ENCODE measurements at regions not wholly inside any gene's neighbourhood (a gene's known extent, or its start where the extent isn't known, plus 50 kb on each side); places are given as distances from the start of the nearest gene placed in this dataset.

DNA sequence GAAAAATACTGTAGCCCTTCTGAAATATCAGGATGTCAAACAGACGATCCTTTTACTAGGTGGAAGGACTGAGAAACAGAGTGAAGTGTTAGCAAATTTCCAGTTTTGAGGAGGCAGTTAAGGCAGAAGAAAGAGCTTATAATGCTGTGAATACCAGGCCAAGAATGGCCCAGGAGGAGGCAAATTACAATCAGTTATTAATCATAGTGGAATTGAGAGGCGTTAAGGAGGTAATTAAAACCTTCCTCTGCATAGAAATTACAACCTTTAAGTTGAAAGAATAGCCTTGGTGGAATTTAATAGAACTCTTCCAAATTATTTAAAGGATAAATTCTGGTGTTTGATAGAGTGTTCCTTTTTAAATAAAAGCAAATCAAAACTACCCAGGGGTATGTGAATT, 590.9 kb upstream of the SEL1L start:
- TF ChIP-seq POLR2AphosphoS5 (IDR thresholded peaks at IDR 0.05) (no peak), EP300 (conservative IDR thresholded peaks at IDR 0.05; ENCODE audit: poor library complexity, severe bottlenecking) (no peak), RAD21 (conservative IDR thresholded peaks at IDR 0.05) (no peak), SMC3 (conservative IDR thresholded peaks at IDR 0.05; ENCODE audit: poor library complexity) (no peak), TAF1 (IDR thresholded peaks at IDR 0.05; ENCODE audit: low read depth) (no peak), MXI1 (conservative IDR thresholded peaks at IDR 0.05; ENCODE audit: poor library complexity, severe bottlenecking) (no peak), EZH2 (IDR thresholded peaks at IDR 0.05; ENCODE audit: borderline replicate concordance, insufficient read depth, low read length, poor library complexity, severe bottlenecking) (no peak)
- TF ChIP-seq, protein P1, sequence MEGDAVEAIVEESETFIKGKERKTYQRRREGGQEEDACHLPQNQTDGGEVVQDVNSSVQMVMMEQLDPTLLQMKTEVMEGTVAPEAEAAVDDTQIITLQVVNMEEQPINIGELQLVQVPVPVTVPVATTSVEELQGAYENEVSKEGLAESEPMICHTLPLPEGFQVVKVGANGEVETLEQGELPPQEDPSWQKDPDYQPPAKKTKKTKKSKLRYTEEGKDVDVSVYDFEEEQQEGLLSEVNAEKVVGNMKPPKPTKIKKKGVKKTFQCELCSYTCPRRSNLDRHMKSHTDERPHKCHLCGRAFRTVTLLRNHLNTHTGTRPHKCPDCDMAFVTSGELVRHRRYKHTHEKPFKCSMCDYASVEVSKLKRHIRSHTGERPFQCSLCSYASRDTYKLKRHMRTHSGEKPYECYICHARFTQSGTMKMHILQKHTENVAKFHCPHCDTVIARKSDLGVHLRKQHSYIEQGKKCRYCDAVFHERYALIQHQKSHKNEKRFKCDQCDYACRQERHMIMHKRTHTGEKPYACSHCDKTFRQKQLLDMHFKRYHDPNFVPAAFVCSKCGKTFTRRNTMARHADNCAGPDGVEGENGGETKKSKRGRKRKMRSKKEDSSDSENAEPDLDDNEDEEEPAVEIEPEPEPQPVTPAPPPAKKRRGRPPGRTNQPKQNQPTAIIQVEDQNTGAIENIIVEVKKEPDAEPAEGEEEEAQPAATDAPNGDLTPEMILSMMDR (IDR thresholded peaks at IDR 0.05; ENCODE audit: poor library complexity, severe bottlenecking): no peak
- TF ChIP-seq, protein P2, sequence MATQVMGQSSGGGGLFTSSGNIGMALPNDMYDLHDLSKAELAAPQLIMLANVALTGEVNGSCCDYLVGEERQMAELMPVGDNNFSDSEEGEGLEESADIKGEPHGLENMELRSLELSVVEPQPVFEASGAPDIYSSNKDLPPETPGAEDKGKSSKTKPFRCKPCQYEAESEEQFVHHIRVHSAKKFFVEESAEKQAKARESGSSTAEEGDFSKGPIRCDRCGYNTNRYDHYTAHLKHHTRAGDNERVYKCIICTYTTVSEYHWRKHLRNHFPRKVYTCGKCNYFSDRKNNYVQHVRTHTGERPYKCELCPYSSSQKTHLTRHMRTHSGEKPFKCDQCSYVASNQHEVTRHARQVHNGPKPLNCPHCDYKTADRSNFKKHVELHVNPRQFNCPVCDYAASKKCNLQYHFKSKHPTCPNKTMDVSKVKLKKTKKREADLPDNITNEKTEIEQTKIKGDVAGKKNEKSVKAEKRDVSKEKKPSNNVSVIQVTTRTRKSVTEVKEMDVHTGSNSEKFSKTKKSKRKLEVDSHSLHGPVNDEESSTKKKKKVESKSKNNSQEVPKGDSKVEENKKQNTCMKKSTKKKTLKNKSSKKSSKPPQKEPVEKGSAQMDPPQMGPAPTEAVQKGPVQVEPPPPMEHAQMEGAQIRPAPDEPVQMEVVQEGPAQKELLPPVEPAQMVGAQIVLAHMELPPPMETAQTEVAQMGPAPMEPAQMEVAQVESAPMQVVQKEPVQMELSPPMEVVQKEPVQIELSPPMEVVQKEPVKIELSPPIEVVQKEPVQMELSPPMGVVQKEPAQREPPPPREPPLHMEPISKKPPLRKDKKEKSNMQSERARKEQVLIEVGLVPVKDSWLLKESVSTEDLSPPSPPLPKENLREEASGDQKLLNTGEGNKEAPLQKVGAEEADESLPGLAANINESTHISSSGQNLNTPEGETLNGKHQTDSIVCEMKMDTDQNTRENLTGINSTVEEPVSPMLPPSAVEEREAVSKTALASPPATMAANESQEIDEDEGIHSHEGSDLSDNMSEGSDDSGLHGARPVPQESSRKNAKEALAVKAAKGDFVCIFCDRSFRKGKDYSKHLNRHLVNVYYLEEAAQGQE (IDR thresholded peaks at IDR 0.05; ENCODE audit: borderline replicate concordance): no peak

DNA sequence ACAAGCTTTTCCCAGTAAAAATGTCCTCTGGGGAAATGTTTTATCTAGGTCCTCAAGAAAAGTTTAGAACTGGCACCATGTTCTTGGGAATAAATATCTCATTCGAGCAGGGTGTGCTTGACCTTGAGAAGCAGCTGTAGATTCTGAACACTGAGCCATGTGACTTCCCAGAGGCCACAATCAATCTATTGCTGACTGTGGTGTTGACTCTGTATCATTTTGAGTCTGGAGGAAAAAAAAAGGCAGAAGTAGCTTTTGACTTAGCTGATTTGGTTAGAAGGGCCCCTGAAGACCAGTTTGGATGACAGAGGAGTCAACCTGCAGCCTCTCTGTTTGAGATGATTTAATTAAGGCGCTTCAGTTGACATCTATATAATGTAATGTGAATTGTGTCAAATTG, 592.4 kb upstream of the SEL1L start:
- H3K27ac ChIP-seq (ENCODE audit: low read length): no peak overlapping the region
- H2AFZ ChIP-seq (ENCODE audit: low read depth, low read length): no peak overlapping the region
- no peaks in the 10 kb centered on the region for H3F3A ChIP-seq (ENCODE audit: insufficient read depth, low read length, poor library complexity, severe bottlenecking)
- no peaks in the 10 kb centered on the region for H3K9me3 ChIP-seq (ENCODE audit: low read length)
- TF ChIP-seq, protein P1 (IDR thresholded peaks at IDR 0.05; ENCODE audit: poor library complexity, severe bottlenecking): no peak
- TF ChIP-seq EP300 (conservative IDR thresholded peaks at IDR 0.05; ENCODE audit: poor library complexity, severe bottlenecking) (no peak), TAF1 (IDR thresholded peaks at IDR 0.05; ENCODE audit: low read depth) (no peak), SMC3 (conservative IDR thresholded peaks at IDR 0.05; ENCODE audit: poor library complexity) (no peak), MXI1 (conservative IDR thresholded peaks at IDR 0.05; ENCODE audit: poor library complexity, severe bottlenecking) (no peak)
- TF ChIP-seq, protein P2 (IDR thresholded peaks at IDR 0.05; ENCODE audit: borderline replicate concordance): no peak
- H3K36me3 ChIP-seq (ENCODE audit: insufficient read depth, low read length): no peaks in the 10 kb centered on the region
- no peaks in the 10 kb centered on the region for H3K9me2 ChIP-seq (ENCODE audit: insufficient read depth, low read length)
- H4K20me1 ChIP-seq (ENCODE audit: insufficient read depth): no peaks in the 10 kb centered on the region
- H3K4me2 ChIP-seq (ENCODE audit: low read length): no peak overlapping the region
- no peaks in the 10 kb centered on the region for H3K27me3 ChIP-seq (ENCODE audit: insufficient read depth, low read depth, low read length)
- no peaks in the 10 kb centered on the region for H3K79me2 ChIP-seq (replicated peaks; ENCODE audit: insufficient read depth, low read length)
- H3K4me3 ChIP-seq (ENCODE audit: low read length): no peak overlapping the region
- H3K9ac ChIP-seq (ENCODE audit: low read length): no peak overlapping the region

More for the DNA sequence above, 590.9 kb upstream of the SEL1L start:
- Histone ChIP-seq H3K4me3 (ENCODE audit: low read length) (no peak overlapping the region), H3K9ac (ENCODE audit: low read length) (no peak overlapping the region), H3K9me3 (ENCODE audit: low read length) (no peaks in the 10 kb centered on the region), H3K9me2 (ENCODE audit: insufficient read depth, low read length) (no peaks in the 10 kb centered on the region), H3K27me3 (ENCODE audit: insufficient read depth, low read depth, low read length) (no peaks in the 10 kb centered on the region), H3K79me2 (replicated peaks; ENCODE audit: insufficient read depth, low read length) (no peaks in the 10 kb centered on the region), H3K4me2 (ENCODE audit: low read length) (no peak overlapping the region), H3K27ac (ENCODE audit: low read length) (no peak overlapping the region), H3F3A (ENCODE audit: insufficient read depth, low read length, poor library complexity, severe bottlenecking) (no peaks in the 10 kb centered on the region), H4K20me1 (ENCODE audit: insufficient read depth) (no peaks in the 10 kb centered on the region), H3K36me3 (ENCODE audit: insufficient read depth, low read length) (no peaks in the 10 kb centered on the region), H2AFZ (ENCODE audit: low read depth, low read length) (no peak overlapping the region)
